Activated CD4-positive, alpha-beta memory T cell treated with anti-CD3 and anti-CD28 coated beads for 36 hours (primary cell): ENCODE measurements at regions not wholly inside any gene's neighbourhood (a gene's known extent, or its start where the extent isn't known, plus 50 kb on each side); places are given as distances from the start of the nearest gene placed in this dataset.
"Not testable (repeated sequence)": the region's sequence is repeated elsewhere in the genome, so short reads cannot be mapped to it uniquely, and the experiment has no call there.

ENCODE experiments used
- CTCF ChIA-PET: fragments of 350-600 bp; sonication (Branson Sonifier 250); formaldehyde crosslinking; loops from one replicate; lab custom pipeline; 2021; ENCODE audit warnings: antibody characterized with exemption, inconsistent platforms; lab: Charles Lee
- POLR2A ChIA-PET: fragments of 350-600 bp; sonication (Branson Sonifier 250); formaldehyde crosslinking; loops from one replicate; lab custom pipeline; 2021; ENCODE audit warnings: antibody characterized with exemption; lab: Charles Lee
- DNase-seq: peaks from one replicate; pipeline ENCODE4 v3.0.0-alpha.2; 2020
- H3K27ac Mint-ChIP-seq: one replicate; pipeline ENCODE4 v1.8.0; 2021; ENCODE audit warnings: mixed read lengths
- H3K27me3 Mint-ChIP-seq: one replicate; pipeline ENCODE4 v1.8.0; 2021; ENCODE audit warnings: mixed read lengths
- H3K36me3 Mint-ChIP-seq: one replicate; pipeline ENCODE4 v1.8.0; 2021; ENCODE audit warnings: mixed read lengths
- H3K4me1 Mint-ChIP-seq: one replicate; pipeline ENCODE4 v1.8.0; 2021; ENCODE audit warnings: low read depth, mixed read lengths
- H3K4me3 Mint-ChIP-seq: one replicate; pipeline ENCODE4 v1.8.0; 2021; ENCODE audit warnings: mild to moderate bottlenecking, mixed read lengths
- H3K9me3 Mint-ChIP-seq: one replicate; pipeline ENCODE4 v1.8.0; 2021; ENCODE audit warnings: mixed read lengths
- intact Hi-C: fragments of 100-400 bp; cut with micrococcal nuclease; formaldehyde crosslinking; loops from one replicate; pipeline ENCODE4 v1.15.1; 2023

DNA sequence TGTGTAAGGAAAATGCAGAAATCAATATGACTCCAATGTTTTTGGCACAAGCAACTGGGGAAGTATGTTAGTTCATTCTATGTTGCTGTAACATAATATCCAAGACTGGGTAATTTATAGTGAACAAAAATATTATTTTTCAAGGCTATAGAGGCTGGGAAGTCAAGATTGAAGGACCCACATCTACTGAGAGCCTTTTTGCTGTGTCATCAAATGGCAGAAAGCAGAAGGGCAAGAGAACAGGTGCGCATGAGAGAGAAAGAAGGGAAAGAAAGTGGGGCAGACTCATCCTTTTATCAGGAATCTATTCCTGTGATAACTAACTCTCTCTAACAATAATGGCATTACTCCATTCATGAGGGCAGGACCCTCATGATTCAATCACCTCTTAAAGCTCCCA is 237.2 kb downstream of the FAT4 start:
- Mint-ChIP-seq H3K4me1 (no peaks in the 10 kb centered on the region), H3K4me3 (no peak overlapping the region), H3K36me3 (no peaks in the 10 kb centered on the region), H3K9me3 (peaks cover 7% of the 10 kb centered on the region), H3K27me3 (no peaks in the 10 kb centered on the region), H3K27ac (no peak overlapping the region)
- CTCF ChIA-PET, result no interaction called here
- intact Hi-C loops, result no loop called here
- no peak for DNase-seq
- POLR2A ChIA-PET, result no interaction called here

DNA sequence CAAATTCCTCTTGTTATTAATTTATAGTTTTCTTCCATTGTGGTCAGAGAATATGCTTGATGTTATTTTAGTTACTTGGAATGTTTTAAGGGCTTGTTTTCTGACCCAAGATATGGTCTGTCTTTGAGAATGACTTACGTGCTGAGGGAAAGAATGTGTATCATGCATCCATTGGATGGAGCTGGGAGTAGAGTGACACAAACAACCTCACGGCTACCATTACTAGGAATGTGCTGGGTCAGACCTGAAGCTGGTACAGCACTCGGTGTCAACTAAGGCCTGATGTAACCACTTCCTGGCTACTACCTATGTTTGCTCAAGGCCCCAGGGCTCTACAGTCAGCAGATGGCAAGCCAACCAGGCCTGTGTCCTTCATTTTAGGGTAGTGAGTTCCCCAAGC is 257.8 kb downstream of the FAT4 start:
- no peak for DNase-seq
- Mint-ChIP-seq H3K27me3 (no peaks in the 10 kb centered on the region), H3K4me1 (no peaks in the 10 kb centered on the region), H3K4me3 (no peak overlapping the region), H3K27ac (no peak overlapping the region), H3K9me3 (no peaks in the 10 kb centered on the region), H3K36me3 (no peaks in the 10 kb centered on the region)
- POLR2A ChIA-PET, result no interaction called here
- CTCF ChIA-PET, result no interaction called here
- intact Hi-C loops, result no loop called here

DNA sequence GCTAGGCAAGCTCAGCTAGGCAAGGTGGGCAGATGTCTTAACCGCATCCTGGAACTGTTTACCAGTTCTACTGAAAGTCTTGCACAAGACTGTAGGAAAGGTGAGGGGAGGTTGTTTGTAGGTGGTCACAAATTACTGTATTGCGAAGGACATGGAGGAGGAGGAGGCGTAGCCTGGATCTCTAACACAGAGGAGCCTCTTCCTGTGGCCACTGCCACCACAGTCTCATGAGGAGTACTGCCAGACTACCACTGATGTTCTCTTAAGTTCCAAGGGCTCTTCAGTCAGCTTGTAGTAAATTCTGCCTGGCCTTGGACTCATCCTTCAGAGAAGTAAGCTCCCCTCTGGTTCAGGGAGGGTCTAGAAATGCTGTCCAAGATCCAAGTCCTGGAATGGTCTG is 258.6 kb downstream of the FAT4 start:
- intact Hi-C loops, result no loop called here
- POLR2A ChIA-PET, result no interaction called here

DNA sequence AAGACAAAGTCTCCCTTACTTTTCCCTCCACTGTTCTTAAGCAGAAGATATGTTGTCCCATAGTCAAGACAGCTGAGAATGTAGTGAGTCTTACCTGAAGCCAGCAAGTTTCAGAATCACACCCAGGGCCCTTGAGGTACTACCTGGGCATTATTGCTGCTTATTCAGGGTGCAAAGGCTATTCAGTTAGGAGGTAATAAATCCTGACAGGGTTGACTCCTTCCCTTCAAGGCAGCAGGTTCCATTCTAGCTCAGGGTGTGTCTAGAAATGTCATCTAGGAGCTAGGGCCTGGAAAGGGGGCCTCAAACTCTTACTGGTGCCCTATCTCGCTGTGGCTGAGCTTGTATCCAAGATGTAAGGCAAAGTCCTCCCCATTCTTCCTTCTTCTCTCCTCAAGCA is 259.0 kb downstream of the FAT4 start:
- Mint-ChIP-seq H3K27ac (no peak overlapping the region), H3K4me1 (no peaks in the 10 kb centered on the region), H3K27me3 (no peaks in the 10 kb centered on the region), H3K9me3 (no peaks in the 10 kb centered on the region), H3K4me3 (no peak overlapping the region), H3K36me3 (no peaks in the 10 kb centered on the region)
- intact Hi-C loops, result no loop called here
- no peak for DNase-seq
- ChIA-PET POLR2A (no interaction called here), CTCF (no interaction called here)

More for the DNA sequence above, 258.6 kb downstream of the FAT4 start:
- no peaks in the 10 kb centered on the region for H3K36me3 Mint-ChIP-seq
- no peaks in the 10 kb centered on the region for H3K4me1 Mint-ChIP-seq
- H3K4me3 Mint-ChIP-seq, result no peak overlapping the region
- no peaks in the 10 kb centered on the region for H3K9me3 Mint-ChIP-seq
- H3K27me3 Mint-ChIP-seq, result no peaks in the 10 kb centered on the region
- DNase-seq, result no peak
- no peak overlapping the region for H3K27ac Mint-ChIP-seq
- CTCF ChIA-PET, result no interaction called here

DNA sequence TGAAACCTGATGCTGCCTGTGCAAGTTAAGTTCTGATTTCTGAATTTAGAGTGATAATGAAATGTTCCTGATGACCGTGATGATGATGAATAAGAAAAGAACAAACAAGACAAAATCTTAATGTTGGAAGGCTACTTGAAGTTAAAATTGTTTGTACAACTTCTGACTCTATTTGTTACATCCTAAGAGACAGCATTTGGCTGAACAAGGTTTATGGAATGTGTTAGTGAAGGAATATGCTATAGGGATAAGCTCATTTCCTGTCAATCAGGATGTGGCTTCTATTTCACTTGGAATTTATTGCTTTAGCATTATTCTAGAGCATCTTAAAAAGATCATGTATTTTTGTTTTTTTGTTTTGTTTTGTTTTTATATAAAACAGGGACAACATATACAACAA is 267.5 kb downstream of the FAT4 start:
- Mint-ChIP-seq H3K4me3 (no peak overlapping the region), H3K9me3 (no peaks in the 10 kb centered on the region), H3K27me3 (no peaks in the 10 kb centered on the region), H3K27ac (no peak overlapping the region), H3K36me3 (no peaks in the 10 kb centered on the region), H3K4me1 (no peaks in the 10 kb centered on the region)
- intact Hi-C loops, result no loop called here
- CTCF ChIA-PET, result no interaction called here
- no peak for DNase-seq
- POLR2A ChIA-PET, result no interaction called here

DNA sequence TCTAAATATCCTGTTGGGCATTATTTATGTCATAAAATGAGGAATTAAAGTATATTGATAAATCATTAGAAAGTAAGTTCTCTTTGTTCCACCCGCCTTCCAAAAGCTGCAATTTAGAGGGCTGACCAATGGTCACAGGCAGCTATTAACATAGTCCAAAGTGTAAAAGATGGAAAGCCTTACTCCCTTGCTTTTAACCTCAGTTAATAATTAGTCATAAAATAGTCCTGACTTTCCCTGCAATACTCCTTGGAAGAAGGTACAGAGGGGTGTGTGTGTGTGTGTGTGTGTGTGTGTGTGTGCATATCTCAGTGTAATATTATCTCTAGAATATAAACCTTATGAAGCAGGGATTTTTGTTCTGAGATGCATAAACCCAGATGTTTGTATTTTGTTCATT is 275.4 kb downstream of the FAT4 start:
- no peak overlapping the region for H3K4me3 Mint-ChIP-seq
- H3K4me1 Mint-ChIP-seq, result no peaks in the 10 kb centered on the region
- no peaks in the 10 kb centered on the region for H3K36me3 Mint-ChIP-seq
- ChIA-PET CTCF (no interaction called here), POLR2A (no interaction called here)
- no peak for DNase-seq
- H3K27ac Mint-ChIP-seq, result no peak overlapping the region
- no peaks in the 10 kb centered on the region for H3K27me3 Mint-ChIP-seq
- H3K9me3 Mint-ChIP-seq, result peaks cover 2% of the 10 kb centered on the region
- intact Hi-C loops, result no loop called here

DNA sequence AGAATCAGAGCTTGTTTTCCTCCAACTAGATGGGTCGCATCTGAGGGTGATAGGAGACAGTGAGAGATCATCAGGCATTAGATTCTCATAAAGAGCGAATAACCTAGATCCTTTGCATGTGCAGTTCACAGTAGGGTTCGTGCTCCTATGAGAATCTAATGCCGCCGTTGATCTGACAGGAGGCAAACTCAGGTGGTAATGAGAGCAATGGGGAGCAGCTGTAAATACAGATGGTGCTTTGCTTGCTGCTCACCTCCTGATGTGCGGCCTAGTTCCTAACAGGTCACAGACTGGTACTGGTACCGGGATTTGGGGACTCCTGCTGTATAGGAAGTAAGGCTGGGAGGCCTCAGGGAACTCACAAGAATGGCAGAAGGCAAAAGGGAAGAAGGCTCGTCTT is 276.5 kb downstream of the FAT4 start:
- Mint-ChIP-seq H3K27me3 (no peaks in the 10 kb centered on the region), H3K4me3 (no peak overlapping the region), H3K4me1 (no peaks in the 10 kb centered on the region), H3K36me3 (no peaks in the 10 kb centered on the region), H3K27ac (no peak overlapping the region), H3K9me3 (peaks cover 2% of the 10 kb centered on the region)
- no peak for DNase-seq
- intact Hi-C loops, result no loop called here
- CTCF ChIA-PET, result no interaction called here
- POLR2A ChIA-PET, result no interaction called here

DNA sequence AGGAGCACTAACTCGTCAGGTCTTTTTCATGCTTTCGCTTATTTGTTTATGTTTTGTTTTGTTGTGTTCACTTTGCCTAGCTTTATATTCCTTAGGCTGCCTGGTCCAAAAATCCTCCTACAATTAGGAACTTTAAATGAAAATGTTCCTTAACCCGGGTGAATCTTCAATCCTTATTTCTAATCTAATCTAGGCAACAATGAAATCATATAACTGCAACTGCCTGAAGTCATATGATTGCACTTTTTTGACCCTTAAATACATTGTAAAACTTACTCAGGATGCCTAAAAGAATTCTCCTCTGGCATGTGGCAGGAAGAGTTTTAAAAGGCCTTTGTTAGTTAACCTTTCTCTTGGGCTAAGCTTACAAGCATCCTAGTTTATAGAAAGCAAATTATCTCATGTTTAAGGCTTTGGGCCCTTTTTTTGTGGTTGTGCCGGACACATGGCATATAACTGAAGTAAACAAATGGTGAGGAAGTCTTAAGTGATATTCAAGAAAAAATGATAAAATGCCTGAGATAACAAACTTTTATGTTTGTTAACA is 279.4 kb downstream of the FAT4 start:
- H3K27ac Mint-ChIP-seq, result no peak overlapping the region
- intact Hi-C loops, result no loop called here
- H3K36me3 Mint-ChIP-seq, result no peaks in the 10 kb centered on the region
- peaks cover 2% of the 10 kb centered on the region for H3K9me3 Mint-ChIP-seq
- CTCF ChIA-PET, result no interaction called here
- DNase-seq, result no peak
- H3K4me1 Mint-ChIP-seq, result no peaks in the 10 kb centered on the region
- POLR2A ChIA-PET, result no interaction called here
- no peaks in the 10 kb centered on the region for H3K27me3 Mint-ChIP-seq
- no peak overlapping the region for H3K4me3 Mint-ChIP-seq

DNA sequence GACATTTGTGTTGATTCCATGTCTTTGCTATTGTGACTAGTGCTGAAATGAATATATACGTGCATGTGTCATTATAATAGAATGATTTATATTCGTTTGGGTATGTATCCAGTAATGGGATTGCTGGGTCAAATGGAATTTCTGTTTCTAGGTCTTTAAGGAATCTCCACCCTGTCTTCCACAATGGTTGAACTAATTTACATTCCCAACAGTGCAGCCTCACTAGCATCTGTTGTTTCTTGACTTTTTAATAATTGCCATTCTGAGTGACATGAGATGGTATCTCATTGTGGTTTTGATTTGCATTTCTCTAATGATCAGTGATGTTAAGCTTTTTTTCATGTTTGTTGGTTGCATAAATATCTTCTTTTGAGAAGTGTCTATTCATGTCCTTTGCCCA is 291.2 kb downstream of the FAT4 start:
- H3K36me3 Mint-ChIP-seq, H3K9me3 Mint-ChIP-seq, H3K27me3 Mint-ChIP-seq, CTCF ChIA-PET, H3K4me3 Mint-ChIP-seq, intact Hi-C loops, H3K4me1 Mint-ChIP-seq, H3K27ac Mint-ChIP-seq, DNase-seq, POLR2A ChIA-PET: not testable (repeated sequence)

DNA sequence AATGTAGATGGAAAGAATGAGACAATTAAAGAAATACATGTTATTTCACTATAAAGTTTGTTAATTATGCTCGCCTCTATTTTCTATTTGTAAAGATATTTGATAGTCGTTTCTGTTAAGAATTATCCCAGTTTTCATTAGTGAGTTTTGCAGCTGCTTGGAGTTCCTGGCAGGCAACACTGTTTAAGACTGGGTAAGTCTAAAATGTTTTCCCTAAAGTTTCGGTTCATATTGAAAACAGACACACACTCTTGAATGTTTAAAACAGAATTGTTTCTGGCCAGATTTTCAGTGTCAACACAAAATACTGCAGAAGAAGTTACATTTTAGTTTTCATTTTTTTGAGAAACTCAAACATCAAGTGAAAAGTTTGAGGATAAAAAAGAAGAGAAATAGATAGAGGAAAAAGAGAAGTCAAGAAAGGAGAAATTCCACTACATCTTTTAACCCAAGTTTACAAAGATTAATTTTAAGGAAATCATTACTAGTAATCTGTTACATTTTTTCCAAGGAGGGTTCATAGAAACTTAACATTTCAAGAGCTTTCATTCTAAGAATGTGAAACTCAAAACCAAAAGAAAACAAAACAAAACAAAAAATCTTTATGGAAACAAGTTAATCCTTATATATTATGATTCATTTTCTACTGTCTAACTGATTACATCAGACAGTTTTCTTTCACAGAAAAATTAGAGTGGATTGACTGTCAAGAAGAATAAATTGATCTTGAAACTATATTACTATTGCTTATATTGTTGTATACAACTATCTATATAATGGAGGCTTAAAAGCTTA is 305.5 kb downstream of the FAT4 start:
- no peak for DNase-seq
- Mint-ChIP-seq H3K9me3 (peaks cover 5% of the 10 kb centered on the region), H3K4me3 (no peak overlapping the region), H3K27ac (no peak overlapping the region), H3K36me3 (no peaks in the 10 kb centered on the region), H3K4me1 (no peaks in the 10 kb centered on the region), H3K27me3 (no peaks in the 10 kb centered on the region)
- ChIA-PET POLR2A (no interaction called here), CTCF (no interaction called here)
- intact Hi-C loops, result no loop called here

DNA sequence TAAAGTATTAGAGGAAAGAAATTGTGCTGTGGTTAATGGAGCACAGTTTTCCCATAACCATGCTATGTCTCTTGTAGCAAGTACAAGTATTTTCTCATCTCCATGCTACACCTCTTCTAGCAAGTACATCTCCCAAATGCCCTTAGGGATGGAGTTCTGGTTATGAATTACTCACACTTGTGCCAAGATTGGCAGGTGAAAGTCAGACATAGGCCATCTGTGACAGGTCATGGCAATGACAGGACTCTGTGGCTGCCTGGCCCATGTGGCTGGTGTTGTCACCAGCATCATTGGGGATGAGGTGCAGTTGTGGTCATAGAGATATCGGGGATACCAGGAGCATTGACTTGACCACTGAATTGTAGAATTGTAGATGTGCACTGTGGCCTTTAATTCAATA is 310.2 kb downstream of the FAT4 start:
- peaks cover 3% of the 10 kb centered on the region for H3K9me3 Mint-ChIP-seq

DNA sequence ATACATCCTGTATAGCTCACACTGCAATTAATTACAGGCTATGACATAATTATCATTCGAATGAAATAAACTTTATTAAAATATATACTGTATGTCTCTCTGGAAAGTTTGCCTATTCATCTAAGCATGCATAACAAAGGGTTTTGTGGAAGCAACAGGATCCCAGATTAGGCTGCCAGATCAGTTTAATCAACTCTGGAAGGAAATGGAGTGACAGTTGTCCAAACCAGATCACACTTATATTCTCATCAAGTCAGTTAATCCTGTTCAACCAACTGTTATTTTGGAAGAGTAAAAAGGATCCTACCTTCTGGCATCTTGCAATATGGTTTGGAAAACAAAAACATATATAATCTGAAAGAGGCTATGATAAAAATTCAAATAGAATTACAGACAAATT is 312.2 kb downstream of the FAT4 start:
- POLR2A ChIA-PET, result no interaction called here
- Mint-ChIP-seq H3K27me3 (no peaks in the 10 kb centered on the region), H3K4me3 (no peak overlapping the region), H3K4me1 (no peaks in the 10 kb centered on the region), H3K27ac (no peak overlapping the region), H3K9me3 (peaks cover 3% of the 10 kb centered on the region), H3K36me3 (no peaks in the 10 kb centered on the region)
- intact Hi-C loops, result no loop called here
- CTCF ChIA-PET, result no interaction called here
- DNase-seq, result no peak

More for the DNA sequence above, 310.2 kb downstream of the FAT4 start:
- DNase-seq, result no peak
- ChIA-PET CTCF (no interaction called here), POLR2A (no interaction called here)
- no peaks in the 10 kb centered on the region for H3K27me3 Mint-ChIP-seq
- H3K27ac Mint-ChIP-seq, result no peak overlapping the region
- H3K4me1 Mint-ChIP-seq, result no peaks in the 10 kb centered on the region
- H3K36me3 Mint-ChIP-seq, result no peaks in the 10 kb centered on the region
- H3K4me3 Mint-ChIP-seq, result no peak overlapping the region
- intact Hi-C loops, result no loop called here

DNA sequence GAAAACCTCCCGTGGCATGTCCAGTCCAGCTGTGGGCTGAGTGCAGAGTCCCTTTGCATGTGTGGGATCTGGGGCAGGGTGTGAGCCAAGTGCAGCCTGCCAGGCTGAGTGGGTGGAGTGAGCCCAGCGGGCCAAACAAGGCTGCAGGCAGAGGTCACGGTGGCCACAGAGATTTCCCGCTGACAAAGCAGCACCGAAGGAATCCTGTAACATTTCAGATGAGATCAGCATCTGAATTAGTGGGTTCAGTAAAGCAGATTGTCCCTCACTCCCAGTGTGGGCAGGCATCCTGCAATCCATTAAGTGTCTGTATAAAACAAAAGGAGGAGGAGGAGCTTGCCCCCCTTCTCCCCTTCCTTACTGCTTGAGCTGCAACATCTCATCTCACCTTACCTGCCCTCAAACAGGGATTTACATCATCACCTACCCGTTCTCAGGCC is 324.4 kb downstream of the FAT4 start:
- no peak overlapping the region for H3K27ac Mint-ChIP-seq
- no peaks in the 10 kb centered on the region for H3K27me3 Mint-ChIP-seq
- DNase-seq, result no peak
- H3K4me1 Mint-ChIP-seq, result no peaks in the 10 kb centered on the region
- intact Hi-C loops, result no loop called here
- CTCF ChIA-PET, result no interaction called here
- no peaks in the 10 kb centered on the region for H3K36me3 Mint-ChIP-seq
- H3K4me3 Mint-ChIP-seq, result no peak overlapping the region
- POLR2A ChIA-PET, result no interaction called here
- H3K9me3 Mint-ChIP-seq, result peaks cover 5% of the 10 kb centered on the region
